SW480 (cell line): ENCODE measurements at regions not wholly inside any gene's neighbourhood (a gene's known extent, or its start where the extent isn't known, plus 50 kb on each side); places are given as distances from the start of the nearest gene placed in this dataset.

Source experiments
- DNase-seq: peaks from one replicate; pipeline ENCODE4 v3.0.0-alpha.2; 2016; ENCODE audit warnings: low spot score

- no peak for DNase-seq
Observed at GRCh38 chr13:33372251-33372919, 86.8 kb upstream of the STARD13 start.

DNA sequence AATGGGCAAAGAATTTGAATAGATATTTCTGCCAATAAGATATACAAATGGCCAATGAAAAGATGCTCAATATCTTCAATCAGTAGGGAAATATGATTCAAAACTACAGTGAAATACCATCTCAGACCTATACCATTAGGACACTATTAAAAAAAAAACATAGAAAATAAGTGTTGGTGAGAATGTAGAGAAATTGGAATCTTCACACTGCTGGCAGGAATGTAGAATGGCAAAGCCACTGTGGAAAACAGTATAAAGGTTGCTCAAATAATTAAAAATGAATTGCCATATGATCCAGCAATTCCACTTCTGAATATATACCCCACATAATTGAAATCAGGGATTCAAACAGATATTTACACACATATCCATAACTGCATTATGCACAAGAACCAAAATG is 88.1 kb upstream of the STARD13 start:
- DNase-seq: no peak

DNA sequence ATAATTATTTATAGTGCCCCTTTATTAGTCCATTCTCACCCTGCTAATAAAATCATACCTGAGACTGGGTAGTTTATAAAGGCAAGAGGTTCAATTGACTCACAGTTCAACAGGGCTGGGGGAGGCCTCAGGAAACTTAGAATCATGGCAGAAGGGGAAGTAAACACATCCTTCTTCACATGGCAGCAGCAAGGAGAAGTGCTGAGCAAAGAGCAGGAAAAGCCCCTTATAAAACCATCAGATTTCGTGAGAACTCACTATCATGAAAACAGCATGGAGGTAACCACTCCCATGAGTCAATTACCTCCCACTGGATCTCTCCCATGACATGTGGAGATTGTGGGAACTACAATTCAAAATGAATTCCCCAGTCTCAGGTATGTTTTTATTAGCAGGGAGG is 89.9 kb upstream of the STARD13 start:
- DNase-seq: no peak

GRCh38 chr13:33376212-33376611 is 90.7 kb upstream of the STARD13 start:
- DNase-seq: no peak

- DNase-seq: no peak
Observed at GRCh38 chr13:33377411-33377810, 91.9 kb upstream of the STARD13 start.

- no peak for DNase-seq
Observed at GRCh38 chr13:33377825-33378224, 92.3 kb upstream of the STARD13 start.

GRCh38 chr13:33379608-33380007 is 94.1 kb upstream of the STARD13 start:
- DNase-seq: no peak

- no peak for DNase-seq
Observed at GRCh38 chr13:33380487-33381079, 95.0 kb upstream of the STARD13 start.

GRCh38 chr13:33381180-33381579 is 95.6 kb upstream of the STARD13 start:
- DNase-seq: no peak

DNA sequence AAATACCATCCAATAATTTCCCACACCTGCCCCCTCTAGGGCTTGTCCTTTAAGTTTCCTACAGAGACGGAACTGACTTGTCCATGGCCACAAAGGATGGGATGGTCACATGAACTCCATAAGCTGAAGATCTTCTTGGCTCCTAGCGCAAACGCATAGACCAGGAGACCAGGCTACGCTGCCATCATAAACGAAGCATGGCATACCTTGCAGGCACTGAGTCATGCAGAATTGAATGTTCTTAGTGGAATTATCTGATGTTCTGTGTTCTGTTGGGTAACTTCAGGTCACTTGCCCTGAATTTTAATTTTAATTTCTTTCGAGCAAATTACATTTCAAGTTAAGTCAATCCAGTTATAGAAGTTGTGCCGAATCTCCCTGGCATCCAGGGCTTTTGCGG is 96.4 kb upstream of the STARD13 start:
- DNase-seq: no peak

DNA sequence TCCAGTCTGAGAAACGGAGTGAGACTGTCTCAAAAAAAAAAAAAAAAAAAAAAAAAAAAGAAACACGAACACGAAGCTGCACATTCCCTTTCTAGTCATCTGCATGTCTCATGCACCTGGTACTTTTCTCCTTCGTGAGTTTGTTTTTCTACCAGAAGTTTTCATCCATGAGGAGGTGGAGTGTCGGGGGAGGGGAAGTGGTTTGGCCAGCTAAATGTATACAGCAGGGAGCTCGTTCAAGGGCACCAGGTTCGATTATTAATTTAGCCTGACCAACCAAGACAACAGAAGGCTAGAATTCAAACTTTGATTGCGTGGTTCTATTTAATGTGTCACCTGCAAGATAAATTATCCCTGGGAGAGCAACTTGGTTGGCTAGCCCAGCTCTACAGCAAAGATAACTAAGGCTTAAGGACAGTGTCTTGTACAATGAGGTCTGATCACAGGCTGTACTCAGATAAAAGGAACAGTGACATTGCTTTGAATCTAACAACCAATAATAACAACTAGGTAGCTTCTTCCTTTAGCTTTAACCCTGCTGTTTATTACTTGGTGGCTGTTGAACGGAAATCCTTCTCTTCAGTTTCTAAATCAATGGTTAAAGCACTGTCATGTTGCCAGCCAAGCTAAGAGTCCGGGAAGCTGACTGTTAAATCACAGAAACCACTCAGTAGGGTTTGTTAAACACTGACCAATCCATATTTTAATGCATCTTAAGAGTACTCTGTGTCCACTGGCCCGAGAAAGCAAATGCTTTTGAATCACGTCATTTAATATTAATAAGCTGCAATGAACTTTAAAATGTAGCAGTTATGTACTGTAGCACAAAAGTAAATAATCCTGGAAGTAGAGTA is 98.4 kb upstream of the STARD13 start:
- DNase-seq: no peak

- peak; percentile 83 for DNase-seq
Observed at GRCh38 chr13:33388286-33388998, 102.9 kb upstream of the STARD13 start.

GRCh38 chr13:33392794-33393405 is 107.3 kb upstream of the STARD13 start:
- no peak for DNase-seq

GRCh38 chr13:33394294-33394932 is 108.9 kb upstream of the STARD13 start:
- DNase-seq: no peak

DNA sequence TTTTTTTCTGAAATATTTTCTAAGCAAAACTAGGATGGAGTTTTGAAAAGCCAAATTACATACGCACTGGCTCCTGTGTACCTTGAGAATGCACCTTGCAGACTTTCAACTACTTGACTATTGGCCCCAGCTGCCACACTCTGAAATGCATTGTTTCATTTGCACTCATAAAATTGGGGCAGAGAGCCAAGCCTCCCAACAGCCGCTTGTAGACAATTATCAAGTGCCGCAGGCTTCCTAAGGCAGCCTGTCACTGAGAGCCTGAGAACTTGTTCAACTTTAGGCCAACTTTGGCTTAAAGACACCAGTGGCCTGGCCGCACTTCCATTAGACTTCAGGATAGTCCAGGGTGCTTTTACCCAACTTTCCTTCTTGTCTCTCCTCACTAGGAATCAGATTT is 115.7 kb upstream of the STARD13 start:
- DNase-seq: no peak

GRCh38 chr13:33402975-33403374 is 117.4 kb upstream of the STARD13 start:
- no peak for DNase-seq

GRCh38 chr13:33403807-33404362 is 118.3 kb upstream of the STARD13 start:
- no peak for DNase-seq

- no peak for DNase-seq
Observed at GRCh38 chr13:33405371-33405770, 119.8 kb upstream of the STARD13 start.

- no peak for DNase-seq
Observed at GRCh38 chr13:33409673-33410510, 124.3 kb upstream of the STARD13 start.

DNA sequence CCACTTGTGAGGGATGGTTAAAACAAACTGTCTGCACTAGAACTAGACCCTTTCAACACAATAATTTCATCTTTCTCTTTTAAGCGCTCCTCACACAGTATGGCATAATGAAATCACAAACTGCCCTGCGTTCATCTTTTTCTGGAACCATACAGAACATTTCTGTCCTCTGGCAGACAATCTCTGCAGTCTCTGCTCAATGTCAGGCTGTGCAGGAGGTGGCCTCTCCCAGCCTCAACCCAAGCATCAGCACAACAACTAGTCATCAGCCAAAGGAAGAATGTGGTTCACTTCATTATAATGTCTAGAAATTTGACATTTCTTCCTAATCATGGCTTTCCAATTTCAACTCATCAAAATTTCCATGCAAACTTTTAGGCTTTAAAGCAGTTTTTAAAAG is 125.1 kb upstream of the STARD13 start:
- DNase-seq: no peak
